Thyroid gland (tissue), 4 donors: ENCODE measurements at regions not wholly inside any gene's neighbourhood (a gene's known extent, or its start where the extent isn't known, plus 50 kb on each side); places are given as distances from the start of the nearest gene placed in this dataset.

ENCODE experiments used
- POLR2A ChIP-seq, 2 donors: fragments of 450-650 bp; IDR thresholded peaks; one replicate each; pipeline ENCODE4 v1.6.1; 2017; ENCODE audit warnings: antibody characterized with exemption in 2 of 2, mild to moderate bottlenecking in 2 of 2, moderate library complexity in 1 of 2
- TF ChIP-seq, protein P1 (sequence below), 6 experiments: fragments of 200-600 bp in 3 of 6; fragments of 450-650 bp in 3 of 6; sonication (generic) in 3 of 6; IDR thresholded peaks; one replicate each; pipeline ENCODE4 v1.5.1; 2016 to 2019; ENCODE audit warnings: antibody characterized with exemption in 6 of 6, mild to moderate bottlenecking in 2 of 6, inconsistent platforms in 1 of 6, moderate library complexity in 1 of 6

DNA sequence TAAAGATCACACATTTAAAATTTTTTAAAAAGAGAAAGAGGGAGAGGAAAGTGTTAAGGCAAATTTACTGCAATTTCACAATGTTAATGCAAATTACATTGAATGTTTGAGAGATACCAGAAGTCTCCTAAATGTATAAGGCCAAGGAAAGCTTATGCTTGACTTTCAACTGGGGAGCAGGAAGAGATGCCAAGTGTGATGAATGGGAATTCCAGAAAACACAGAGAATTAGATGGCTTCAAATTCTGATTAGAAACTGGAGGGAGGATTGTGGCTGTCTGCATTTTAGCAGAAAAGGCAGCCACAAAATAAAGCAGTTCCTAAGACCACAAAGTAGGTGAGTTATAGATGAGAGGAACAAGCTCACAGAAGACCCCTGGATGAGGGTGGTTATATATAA is 328.3 kb upstream of the CITED2 start:
- no peak for TF ChIP-seq POLR2A (IDR thresholded peaks at IDR 0.05)
- TF ChIP-seq, protein P1, sequence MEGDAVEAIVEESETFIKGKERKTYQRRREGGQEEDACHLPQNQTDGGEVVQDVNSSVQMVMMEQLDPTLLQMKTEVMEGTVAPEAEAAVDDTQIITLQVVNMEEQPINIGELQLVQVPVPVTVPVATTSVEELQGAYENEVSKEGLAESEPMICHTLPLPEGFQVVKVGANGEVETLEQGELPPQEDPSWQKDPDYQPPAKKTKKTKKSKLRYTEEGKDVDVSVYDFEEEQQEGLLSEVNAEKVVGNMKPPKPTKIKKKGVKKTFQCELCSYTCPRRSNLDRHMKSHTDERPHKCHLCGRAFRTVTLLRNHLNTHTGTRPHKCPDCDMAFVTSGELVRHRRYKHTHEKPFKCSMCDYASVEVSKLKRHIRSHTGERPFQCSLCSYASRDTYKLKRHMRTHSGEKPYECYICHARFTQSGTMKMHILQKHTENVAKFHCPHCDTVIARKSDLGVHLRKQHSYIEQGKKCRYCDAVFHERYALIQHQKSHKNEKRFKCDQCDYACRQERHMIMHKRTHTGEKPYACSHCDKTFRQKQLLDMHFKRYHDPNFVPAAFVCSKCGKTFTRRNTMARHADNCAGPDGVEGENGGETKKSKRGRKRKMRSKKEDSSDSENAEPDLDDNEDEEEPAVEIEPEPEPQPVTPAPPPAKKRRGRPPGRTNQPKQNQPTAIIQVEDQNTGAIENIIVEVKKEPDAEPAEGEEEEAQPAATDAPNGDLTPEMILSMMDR (IDR thresholded peaks at IDR 0.05): no peak
